ENCODE measurements at regions not wholly inside any gene's neighbourhood (a gene's known extent, or its start where the extent isn't known, plus 50 kb on each side); places are given as distances from the start of the nearest gene placed in this dataset.

DNA sequence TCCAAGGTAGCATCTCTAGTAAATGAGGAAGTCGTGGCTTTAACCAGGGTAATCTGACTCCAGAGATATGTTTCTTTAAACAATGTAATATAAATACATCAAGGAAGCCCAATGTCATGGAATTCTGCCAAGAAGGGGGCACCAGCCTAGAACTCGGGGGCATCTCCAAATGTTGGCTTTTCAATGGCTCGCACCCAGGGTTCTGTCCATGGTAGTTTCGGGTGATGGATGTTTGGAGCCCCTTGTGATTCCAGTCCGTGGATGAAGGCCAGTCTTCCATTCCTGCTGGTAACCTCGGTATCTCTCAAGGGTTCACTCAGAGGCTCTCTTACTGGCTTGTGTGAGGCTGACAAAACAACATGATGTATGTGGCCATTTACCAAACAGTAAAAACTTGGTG, 91.7 kb upstream of the SPHKAP start:
- TF ChIP-seq POLR2A (IDR thresholded peaks at IDR 0.05) (no peak), POLR2AphosphoS5 (IDR thresholded peaks at IDR 0.05) (no peak), EP300 (IDR thresholded peaks at IDR 0.05) (no peak), CTCF (IDR thresholded peaks at IDR 0.05) (no peak)
- no peak for DNase-seq
- Histone ChIP-seq H3K9me3 (no peaks in the 10 kb centered on the region), H3K27ac (no peak overlapping the region), H3K4me3 (no peak overlapping the region), H3K27me3 (no peaks in the 10 kb centered on the region), H3K4me1 (no peaks in the 10 kb centered on the region), H3K36me3 (no peaks in the 10 kb centered on the region)
- intact Hi-C loops (cut with DNase I; ENCODE audit: low total_unique reads) = no loop called here
- 59 to 79% (median 71%) methylated on average over 6 of the region's 6 CpGs for WGBS, 5 donors

DNA sequence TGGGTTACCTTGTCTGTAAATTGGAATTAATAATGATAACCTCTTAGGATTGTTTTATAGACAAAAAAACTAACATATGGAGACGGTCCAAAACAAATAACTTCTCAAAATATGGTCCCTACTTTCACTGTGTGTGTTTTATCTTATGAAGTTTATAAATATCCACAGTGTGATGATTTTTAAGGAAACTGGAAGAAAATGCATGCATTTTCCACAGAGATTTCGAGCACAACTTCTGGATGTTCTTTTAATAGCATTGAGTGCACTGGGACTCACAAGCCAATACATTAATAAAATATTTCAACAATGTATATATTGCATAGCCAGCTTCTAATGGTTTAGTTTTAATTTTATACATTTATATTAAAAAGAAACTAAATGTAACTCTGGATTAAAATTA, 87.9 kb upstream of the SPHKAP start:
- DNase-seq = no peak
- Histone ChIP-seq H3K9me3 (no peaks in the 10 kb centered on the region), H3K27ac (no peak overlapping the region), H3K27me3 (no peaks in the 10 kb centered on the region), H3K36me3 (no peaks in the 10 kb centered on the region), H3K4me1 (no peaks in the 10 kb centered on the region), H3K4me3 (no peak overlapping the region)
- intact Hi-C loops (cut with DNase I; ENCODE audit: low total_unique reads) = no loop called here
- no peak for TF ChIP-seq CTCF (IDR thresholded peaks at IDR 0.05)
- no peak for TF ChIP-seq POLR2AphosphoS5 (IDR thresholded peaks at IDR 0.05)
- no peak for TF ChIP-seq POLR2A (IDR thresholded peaks at IDR 0.05)
- TF ChIP-seq EP300 (IDR thresholded peaks at IDR 0.05) = no peak
- WGBS, 5 donors = 24 to 44% (median 38%) methylated on average over 2 of the region's 2 CpGs

DNA sequence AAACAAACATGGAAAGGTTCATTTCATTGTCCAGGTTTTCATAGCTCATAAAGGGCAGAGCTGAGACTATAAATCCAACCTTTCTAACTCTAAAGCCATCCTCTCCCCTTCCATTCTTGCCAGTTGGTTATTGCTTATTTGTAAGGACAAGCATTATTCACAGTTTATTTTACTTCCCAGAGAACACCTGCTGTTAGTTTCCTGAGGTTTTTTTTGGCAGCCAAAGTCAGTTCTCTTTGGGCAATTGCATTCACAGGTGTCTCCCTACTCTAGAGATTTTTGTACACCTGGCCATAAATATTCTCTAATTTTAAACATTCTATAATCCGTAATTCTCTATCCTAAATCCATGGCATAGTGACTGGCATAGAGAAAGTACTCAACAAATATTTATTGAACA, 87.3 kb upstream of the SPHKAP start:
- H3K36me3 ChIP-seq = no peaks in the 10 kb centered on the region
- H3K4me1 ChIP-seq = no peaks in the 10 kb centered on the region
- no peak for DNase-seq
- intact Hi-C loops (cut with DNase I; ENCODE audit: low total_unique reads) = no loop called here
- no peaks in the 10 kb centered on the region for H3K9me3 ChIP-seq
- WGBS, 5 donors = 26 to 65% (median 38%) methylated on average over 1 of the region's 1 CpG
- no peak overlapping the region for H3K27ac ChIP-seq
- TF ChIP-seq POLR2A (IDR thresholded peaks at IDR 0.05) (no peak), EP300 (IDR thresholded peaks at IDR 0.05) (no peak), CTCF (IDR thresholded peaks at IDR 0.05) (no peak), POLR2AphosphoS5 (IDR thresholded peaks at IDR 0.05) (no peak)
- H3K4me3 ChIP-seq = no peak overlapping the region
- H3K27me3 ChIP-seq = no peaks in the 10 kb centered on the region

GRCh38 chr2:228268301-228268700, 86.8 kb upstream of the SPHKAP start:
- Histone ChIP-seq H3K4me3 (no peak overlapping the region), H3K36me3 (no peaks in the 10 kb centered on the region), H3K9me3 (no peaks in the 10 kb centered on the region), H3K27ac (no peak overlapping the region), H3K27me3 (no peaks in the 10 kb centered on the region), H3K4me1 (no peaks in the 10 kb centered on the region)
- intact Hi-C loops (cut with DNase I; ENCODE audit: low total_unique reads) = no loop called here
- WGBS, 5 donors = 76 to 82% (median 81%) methylated on average over 2 of the region's 2 CpGs
- no peak for TF ChIP-seq POLR2A (IDR thresholded peaks at IDR 0.05)
- no peak for TF ChIP-seq POLR2AphosphoS5 (IDR thresholded peaks at IDR 0.05)
- no peak for DNase-seq

DNA sequence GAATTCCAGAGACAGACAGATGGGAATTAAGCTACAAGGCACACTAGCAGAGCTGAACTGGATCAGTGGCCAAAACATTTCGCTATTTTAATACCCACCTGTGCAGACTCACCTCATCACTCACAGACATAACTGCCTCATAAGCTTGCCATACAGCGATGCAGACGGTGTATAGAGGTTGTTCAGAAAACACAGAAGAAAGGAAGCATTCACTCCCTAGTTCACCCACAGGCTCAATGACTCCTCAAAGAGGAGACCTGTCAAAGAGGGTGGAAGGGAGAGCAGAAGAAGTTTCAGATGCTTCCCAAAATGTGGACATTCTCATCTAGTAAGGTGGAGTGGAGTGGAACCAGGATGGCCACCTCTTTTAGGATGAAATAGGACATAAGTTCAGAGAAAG, 81.7 kb upstream of the SPHKAP start:
- 93 to 97% (median 96%) methylated on average over 3 of the region's 3 CpGs for WGBS, 5 donors
- no peaks in the 10 kb centered on the region for H3K4me1 ChIP-seq
- no peak overlapping the region for H3K27ac ChIP-seq
- TF ChIP-seq POLR2AphosphoS5 (IDR thresholded peaks at IDR 0.05) (no peak), POLR2A (IDR thresholded peaks at IDR 0.05) (no peak), CTCF (IDR thresholded peaks at IDR 0.05) (no peak), EP300 (IDR thresholded peaks at IDR 0.05) (no peak)
- no peak for DNase-seq
- no peaks in the 10 kb centered on the region for H3K9me3 ChIP-seq
- intact Hi-C loops (cut with DNase I; ENCODE audit: low total_unique reads) = no loop called here
- no peaks in the 10 kb centered on the region for H3K27me3 ChIP-seq
- no peak overlapping the region for H3K4me3 ChIP-seq
- H3K36me3 ChIP-seq = no peaks in the 10 kb centered on the region

All from stomach (tissue), 8 donors.